ENCODE measurements at regions not wholly inside any gene's neighbourhood (a gene's known extent, or its start where the extent isn't known, plus 50 kb on each side); places are given as distances from the start of the nearest gene placed in this dataset.

GRCh38 chr3:181614878-181615277, 96.8 kb upstream of the SOX2 start:
- no peak for TF ChIP-seq POLR2AphosphoS5 (IDR thresholded peaks at IDR 0.05)
- no peak for TF ChIP-seq CTCF (IDR thresholded peaks at IDR 0.05)

All from upper lobe of left lung (tissue), 4 donors.